ENCODE measurements at regions not wholly inside any gene's neighbourhood (a gene's known extent, or its start where the extent isn't known, plus 50 kb on each side); places are given as distances from the start of the nearest gene placed in this dataset.

DNA sequence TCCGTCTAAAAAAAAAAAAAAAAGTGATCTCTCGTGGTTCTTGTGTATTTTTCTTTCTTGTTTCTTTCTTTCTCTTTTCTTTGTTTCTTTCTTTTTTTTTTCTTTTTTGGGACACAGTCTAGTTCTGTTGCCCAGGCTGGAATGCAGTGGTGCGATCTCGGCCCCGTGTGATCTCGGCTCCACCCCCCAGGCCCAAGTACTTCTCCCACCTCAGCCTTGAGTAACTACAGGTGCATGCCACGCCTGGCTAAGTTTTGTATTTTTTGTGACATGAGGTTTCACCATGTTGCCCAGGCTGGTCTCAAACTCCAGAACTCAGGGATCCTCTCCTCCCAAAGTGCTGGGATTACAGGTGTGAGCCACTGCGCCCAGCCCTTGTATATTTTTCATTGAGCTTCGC is 91.4 kb downstream of the TMEM237 start:
- no peak overlapping the region for H2AFZ ChIP-seq (ENCODE audit: control insufficient read depth, low read depth, low read length)
- no peaks in the 10 kb centered on the region for H3K4me1 ChIP-seq (ENCODE audit: control insufficient read depth, insufficient read depth, low read length)
- ChIA-PET CTCF (interaction anchor here (0.8 kb wide), 1 partner anchor 12 kb away, joined by 4 read pairs; no protein-coding TSS in a partner anchor), SMC1A (ENCODE audit: uncharacterized antibody, unreplicated experiment) (no interaction called here), POLR2A (no interaction called here), RAD21 (ENCODE audit: unreplicated experiment) (interaction anchor here (0.7 kb wide), 1 partner anchor 185 kb away, joined by 4 read pairs; no protein-coding TSS in a partner anchor)
- 54% methylated on average over 8 of the region's 9 CpGs for WGBS (ENCODE audit: insufficient coverage, insufficient replicate concordance, low lambda C conversion rate, missing lambda C conversion rate)
- no peaks in the 10 kb centered on the region for H3K36me3 ChIP-seq (ENCODE audit: control insufficient read depth in 2 of 2, insufficient read depth in 2 of 2, low read length in 1 of 2)
- in situ Hi-C loops (cut with MboI) (no loop called here), intact Hi-C loops (cut with micrococcal nuclease; ENCODE audit: unreplicated experiment) (no loop called here)
- FAIRE-seq (no peak), DNase-seq (ENCODE audit: low read depth, low spot score) (no peak), ATAC-seq (no peak)
- no peaks in the 10 kb centered on the region for H3K79me2 ChIP-seq (ENCODE audit: control insufficient read depth, insufficient read depth, low read length)
- H3K9me3 ChIP-seq (replicated peaks; ENCODE audit: control insufficient read depth, insufficient read depth, low read length), result no peaks in the 10 kb centered on the region
- H3K27me3 ChIP-seq (replicated peaks in 1 of 2; ENCODE audit: control insufficient read depth in 2 of 2, insufficient read depth in 2 of 2, low read length in 1 of 2), result no peaks in the 10 kb centered on the region
- BruUV-seq (replicated peaks), result no TSS peak
- H3K4me3 ChIP-seq, result no peak overlapping the region
- H3K4me2 ChIP-seq (ENCODE audit: control insufficient read depth, insufficient read depth), result no peak overlapping the region
- TF ChIP-seq, protein P1, sequence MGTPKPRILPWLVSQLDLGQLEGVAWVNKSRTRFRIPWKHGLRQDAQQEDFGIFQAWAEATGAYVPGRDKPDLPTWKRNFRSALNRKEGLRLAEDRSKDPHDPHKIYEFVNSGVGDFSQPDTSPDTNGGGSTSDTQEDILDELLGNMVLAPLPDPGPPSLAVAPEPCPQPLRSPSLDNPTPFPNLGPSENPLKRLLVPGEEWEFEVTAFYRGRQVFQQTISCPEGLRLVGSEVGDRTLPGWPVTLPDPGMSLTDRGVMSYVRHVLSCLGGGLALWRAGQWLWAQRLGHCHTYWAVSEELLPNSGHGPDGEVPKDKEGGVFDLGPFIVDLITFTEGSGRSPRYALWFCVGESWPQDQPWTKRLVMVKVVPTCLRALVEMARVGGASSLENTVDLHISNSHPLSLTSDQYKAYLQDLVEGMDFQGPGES (IDR thresholded peaks at IDR 0.05), result no peak
- TF ChIP-seq YBX1 (IDR thresholded peaks at IDR 0.05) (no peak), MYB (IDR thresholded peaks at IDR 0.05; ENCODE audit: borderline replicate concordance, low read depth, low read length) (no peak), RCOR1 (conservative IDR thresholded peaks at IDR 0.05; ENCODE audit: low read depth, low read length) (no peak), BRCA1 (IDR thresholded peaks at IDR 0.05; ENCODE audit: low read depth, low read length) (no peak), POLR2AphosphoS2 (IDR thresholded peaks at IDR 0.05; ENCODE audit: low read depth, low read length) (no peak), ZZZ3 (IDR thresholded peaks at IDR 0.05; ENCODE audit: control insufficient read depth, insufficient read length, low read depth) (no peak), ZNF274 (IDR thresholded peaks at IDR 0.05; ENCODE audit: insufficient read depth, insufficient read length) (no peak), FOXK2 (IDR thresholded peaks at IDR 0.05) (no peak), FOS (IDR thresholded peaks at IDR 0.05; ENCODE audit: borderline replicate concordance, extremely low read depth, insufficient read length) (no peak), STAT3 (IDR thresholded peaks at IDR 0.05; ENCODE audit: low read depth, low read length) (no peak), TCF3 (IDR thresholded peaks at IDR 0.05; ENCODE audit: borderline replicate concordance, insufficient read depth, low read depth, low read length) (no peak), KLF5 (IDR thresholded peaks at IDR 0.05; ENCODE audit: partially characterized antibody) (no peak), ESRRA (IDR thresholded peaks at IDR 0.05; ENCODE audit: low read length) (no peak), CBFB (IDR thresholded peaks at IDR 0.05; ENCODE audit: low read depth) (no peak), PML (IDR thresholded peaks at IDR 0.05; ENCODE audit: low read length) (no peak), PAX8 (IDR thresholded peaks at IDR 0.05) (no peak)
- TF ChIP-seq, protein P2, sequence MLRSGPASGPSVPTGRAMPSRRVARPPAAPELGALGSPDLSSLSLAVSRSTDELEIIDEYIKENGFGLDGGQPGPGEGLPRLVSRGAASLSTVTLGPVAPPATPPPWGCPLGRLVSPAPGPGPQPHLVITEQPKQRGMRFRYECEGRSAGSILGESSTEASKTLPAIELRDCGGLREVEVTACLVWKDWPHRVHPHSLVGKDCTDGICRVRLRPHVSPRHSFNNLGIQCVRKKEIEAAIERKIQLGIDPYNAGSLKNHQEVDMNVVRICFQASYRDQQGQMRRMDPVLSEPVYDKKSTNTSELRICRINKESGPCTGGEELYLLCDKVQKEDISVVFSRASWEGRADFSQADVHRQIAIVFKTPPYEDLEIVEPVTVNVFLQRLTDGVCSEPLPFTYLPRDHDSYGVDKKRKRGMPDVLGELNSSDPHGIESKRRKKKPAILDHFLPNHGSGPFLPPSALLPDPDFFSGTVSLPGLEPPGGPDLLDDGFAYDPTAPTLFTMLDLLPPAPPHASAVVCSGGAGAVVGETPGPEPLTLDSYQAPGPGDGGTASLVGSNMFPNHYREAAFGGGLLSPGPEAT (IDR thresholded peaks at IDR 0.05; ENCODE audit: low read depth), result no peak
- TF ChIP-seq, protein P3, sequence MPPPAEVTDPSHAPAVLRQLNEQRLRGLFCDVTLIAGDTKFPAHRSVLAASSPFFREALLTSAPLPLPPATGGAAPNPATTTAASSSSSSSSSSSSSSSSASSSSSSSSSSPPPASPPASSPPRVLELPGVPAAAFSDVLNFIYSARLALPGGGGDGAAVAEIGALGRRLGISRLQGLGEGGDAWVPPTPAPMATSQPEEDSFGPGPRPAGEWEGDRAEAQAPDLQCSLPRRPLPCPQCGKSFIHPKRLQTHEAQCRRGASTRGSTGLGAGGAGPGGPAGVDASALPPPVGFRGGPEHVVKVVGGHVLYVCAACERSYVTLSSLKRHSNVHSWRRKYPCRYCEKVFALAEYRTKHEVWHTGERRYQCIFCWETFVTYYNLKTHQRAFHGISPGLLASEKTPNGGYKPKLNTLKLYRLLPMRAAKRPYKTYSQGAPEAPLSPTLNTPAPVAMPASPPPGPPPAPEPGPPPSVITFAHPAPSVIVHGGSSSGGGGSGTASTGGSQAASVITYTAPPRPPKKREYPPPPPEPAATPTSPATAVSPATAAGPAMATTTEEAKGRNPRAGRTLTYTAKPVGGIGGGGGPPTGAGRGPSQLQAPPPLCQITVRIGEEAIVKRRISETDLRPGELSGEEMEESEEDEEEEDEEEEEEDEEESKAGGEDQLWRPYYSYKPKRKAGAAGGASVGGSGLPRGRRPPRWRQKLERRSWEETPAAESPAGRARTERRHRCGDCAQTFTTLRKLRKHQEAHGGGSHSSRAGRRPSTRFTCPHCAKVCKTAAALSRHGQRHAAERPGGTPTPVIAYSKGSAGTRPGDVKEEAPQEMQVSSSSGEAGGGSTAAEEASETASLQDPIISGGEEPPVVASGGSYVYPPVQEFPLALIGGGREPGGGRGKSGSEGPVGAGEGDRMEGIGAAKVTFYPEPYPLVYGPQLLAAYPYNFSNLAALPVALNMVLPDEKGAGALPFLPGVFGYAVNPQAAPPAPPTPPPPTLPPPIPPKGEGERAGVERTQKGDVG (CRISPR knock-in tag; IDR thresholded peaks at IDR 0.05), result no peak
- H4K20me1 ChIP-seq (ENCODE audit: control insufficient read depth, insufficient read depth), result no peaks in the 10 kb centered on the region
- H3K27ac ChIP-seq (ENCODE audit: control insufficient read depth, insufficient read depth), result no peak overlapping the region
- no peak overlapping the region for H3K9ac ChIP-seq (ENCODE audit: control insufficient read depth, insufficient read depth, low read length)
